ENCODE measurements at regions not wholly inside any gene's neighbourhood (a gene's known extent, or its start where the extent isn't known, plus 50 kb on each side); places are given as distances from the start of the nearest gene placed in this dataset.
"Not testable (repeated sequence)": the region's sequence is repeated elsewhere in the genome, so short reads cannot be mapped to it uniquely, and the experiment has no call there.

- no peak for DNase-seq
Observed at GRCh38 chr21:24436236-24436635, 1171.0 kb downstream of the MRPL39 start.

- no peak for DNase-seq
Observed at GRCh38 chr21:24428591-24429199, 1178.6 kb downstream of the MRPL39 start.

- DNase-seq, result no peak
Observed at GRCh38 chr21:24424776-24425175, 1182.5 kb downstream of the MRPL39 start.

- no peak for DNase-seq
Observed at GRCh38 chr21:24423546-24423945, 1183.7 kb downstream of the MRPL39 start.

- no peak for DNase-seq
Observed at GRCh38 chr21:24420689-24421088, 1186.6 kb downstream of the MRPL39 start.

GRCh38 chr21:24419641-24420040 is 1187.6 kb downstream of the MRPL39 start:
- not testable (repeated sequence) for DNase-seq

GRCh38 chr21:24418671-24419070 is 1188.6 kb downstream of the MRPL39 start:
- no peak for DNase-seq

- DNase-seq, result no peak
Observed at GRCh38 chr21:24411429-24411828, 1195.9 kb downstream of the MRPL39 start.

GRCh38 chr21:24403221-24403620 is 1204.1 kb downstream of the MRPL39 start:
- DNase-seq, result no peak

GRCh38 chr21:24395320-24395923 is 1211.9 kb downstream of the MRPL39 start:
- DNase-seq, result no peak

- no peak for DNase-seq
Observed at GRCh38 chr21:24375201-24375600, 1232.1 kb downstream of the MRPL39 start.

GRCh38 chr21:24372506-24372905 is 1234.8 kb downstream of the MRPL39 start:
- DNase-seq, result no peak

- no peak for DNase-seq
Observed at GRCh38 chr21:24369746-24370145, 1237.5 kb downstream of the MRPL39 start.

- no peak for DNase-seq
Observed at GRCh38 chr21:24369278-24369677, 1238.0 kb downstream of the MRPL39 start.

- no peak for DNase-seq
Observed at GRCh38 chr21:24367936-24368335, 1239.3 kb downstream of the MRPL39 start.

- DNase-seq, result no peak
Observed at GRCh38 chr21:24353492-24353891, 1253.8 kb downstream of the MRPL39 start.

- DNase-seq, result no peak
Observed at GRCh38 chr21:24339406-24339805, 1267.9 kb downstream of the MRPL39 start.

- no peak for DNase-seq
Observed at GRCh38 chr21:24336491-24336890, 1270.8 kb downstream of the MRPL39 start.

- peak; percentile 59 for DNase-seq
Observed at GRCh38 chr21:24323536-24323935, 1283.7 kb downstream of the MRPL39 start.

- DNase-seq, result no peak
Observed at GRCh38 chr21:24316277-24316922, 1290.9 kb downstream of the MRPL39 start.

GRCh38 chr21:24310788-24311187 is 1296.5 kb downstream of the MRPL39 start:
- peak; percentile 75 for DNase-seq

- no peak for DNase-seq
Observed at GRCh38 chr21:24308183-24308582, 1299.1 kb downstream of the MRPL39 start.

- DNase-seq, result no peak
Observed at GRCh38 chr21:24302400-24302799, 1304.9 kb downstream of the MRPL39 start.

- DNase-seq, result no peak
Observed at GRCh38 chr21:24298040-24298439, 1309.2 kb downstream of the MRPL39 start.

Data from eye (tissue), 1 donor.